GM15510 (cell line): ENCODE measurements at regions not wholly inside any gene's neighbourhood (a gene's known extent, or its start where the extent isn't known, plus 50 kb on each side); places are given as distances from the start of the nearest gene placed in this dataset.

ENCODE experiments used
- POLR2A ChIP-seq: IDR thresholded peaks from 3 replicates; pipeline ENCODE4 v1.6.1; 2011; ENCODE audit warnings: borderline replicate concordance; ENCODE audit not compliant: insufficient read length; ENCODE audit errors: extremely low read depth

DNA sequence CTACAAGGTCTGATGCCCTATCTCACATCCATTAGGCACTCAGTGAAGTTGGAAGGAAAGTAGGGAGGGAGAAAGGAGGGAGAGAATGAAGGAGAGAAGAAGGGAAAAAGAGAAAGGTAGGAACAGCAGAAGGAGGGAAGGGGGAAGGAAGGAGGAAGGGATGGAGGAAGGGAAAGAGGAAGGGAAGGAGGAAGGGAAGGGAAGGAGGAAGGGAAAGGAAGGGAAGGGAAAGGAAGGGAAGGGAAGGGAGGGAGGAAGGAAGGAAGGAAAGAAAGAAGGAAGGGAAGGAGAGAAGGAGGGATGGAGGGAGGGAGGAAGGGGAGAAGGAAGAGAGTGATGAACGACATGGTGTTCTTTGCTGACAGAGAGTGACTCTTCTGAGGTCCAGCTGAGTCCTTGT is 468.9 kb upstream of the MYT1L start:
- no peak for TF ChIP-seq POLR2A

DNA sequence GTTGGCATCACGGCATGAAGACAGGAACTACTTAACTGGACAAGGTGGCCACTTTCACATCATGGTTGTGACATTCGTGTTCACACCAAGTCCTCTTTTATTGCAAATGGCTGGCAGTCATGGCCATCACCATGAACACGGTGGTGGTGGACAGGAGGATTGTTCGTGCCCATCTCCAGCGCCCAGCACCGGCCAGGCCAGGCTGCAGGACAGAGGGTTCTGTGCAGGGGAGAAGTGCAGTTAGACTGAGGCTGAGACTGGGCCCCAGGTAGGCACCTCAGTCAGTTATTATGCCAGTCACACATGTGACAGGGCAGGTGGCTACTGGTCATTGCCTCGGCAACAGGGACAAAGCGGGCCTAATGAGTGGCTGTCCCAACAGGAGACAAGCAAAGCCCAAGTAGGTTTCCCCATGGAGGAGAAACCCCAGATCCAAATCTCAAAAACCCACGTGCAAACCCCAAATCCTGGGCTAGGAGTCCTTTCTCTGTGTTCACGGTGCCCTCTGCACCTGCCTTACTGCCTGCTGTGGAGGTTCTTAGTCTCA is 468.1 kb upstream of the MYT1L start:
- no peak for TF ChIP-seq POLR2A

DNA sequence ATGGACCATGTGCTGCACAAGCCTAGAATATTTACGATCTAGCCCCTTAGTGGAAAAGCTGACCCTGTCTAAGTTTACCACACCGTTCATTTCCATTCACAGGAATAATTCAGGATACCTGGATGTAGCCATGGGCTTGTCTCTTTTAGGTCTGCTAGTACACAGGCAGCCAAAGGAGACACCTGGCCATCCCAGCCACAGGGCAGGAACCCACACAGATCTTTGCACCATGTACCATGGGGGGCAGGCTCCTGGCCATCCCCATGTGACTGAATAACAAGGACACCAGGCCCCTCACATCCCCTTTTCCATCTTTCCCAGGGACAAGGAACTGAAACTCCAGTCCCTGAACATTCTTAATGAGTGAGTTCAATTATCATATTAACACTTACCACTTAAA is 467.3 kb upstream of the MYT1L start:
- TF ChIP-seq POLR2A = no peak

DNA sequence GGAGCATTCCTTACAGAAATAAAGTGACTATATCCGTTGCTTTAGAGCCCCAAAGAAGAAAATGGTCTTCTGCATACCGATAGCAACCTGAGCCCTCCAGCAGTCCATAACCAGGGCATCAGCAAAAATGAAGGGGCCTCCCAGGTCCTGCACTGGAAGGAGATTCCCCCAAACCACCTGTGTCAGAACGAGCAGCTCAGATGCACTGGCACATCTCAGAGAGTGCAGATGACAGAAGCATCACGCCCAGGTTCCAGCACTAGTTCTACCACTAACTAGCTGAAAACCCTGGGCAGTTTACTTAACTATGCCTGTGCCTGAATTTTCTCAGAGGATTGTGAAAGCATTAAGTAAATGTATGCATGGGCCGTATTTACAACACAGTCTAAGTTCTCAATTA is 466.7 kb upstream of the MYT1L start:
- TF ChIP-seq POLR2A = no peak

DNA sequence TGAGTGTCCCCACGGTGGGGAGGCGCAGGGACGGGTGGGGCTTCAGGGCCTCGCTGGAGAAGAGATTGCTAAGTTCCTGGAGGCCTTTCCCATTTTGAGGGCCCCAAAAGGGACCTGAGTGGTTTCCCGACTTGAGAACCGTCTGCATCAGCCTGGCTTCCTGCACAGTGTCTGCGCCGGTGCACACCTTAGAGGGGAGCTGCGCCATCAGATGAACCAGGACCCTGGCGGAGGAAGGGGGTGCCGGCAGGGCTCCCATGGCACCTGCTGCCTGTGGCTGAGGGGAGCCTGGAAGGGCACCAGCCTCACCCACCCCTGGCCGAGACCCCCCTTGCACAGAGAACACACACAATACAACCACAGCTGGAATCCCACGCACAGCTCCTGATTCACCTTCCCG is 465.1 kb upstream of the MYT1L start:
- TF ChIP-seq POLR2A = no peak

DNA sequence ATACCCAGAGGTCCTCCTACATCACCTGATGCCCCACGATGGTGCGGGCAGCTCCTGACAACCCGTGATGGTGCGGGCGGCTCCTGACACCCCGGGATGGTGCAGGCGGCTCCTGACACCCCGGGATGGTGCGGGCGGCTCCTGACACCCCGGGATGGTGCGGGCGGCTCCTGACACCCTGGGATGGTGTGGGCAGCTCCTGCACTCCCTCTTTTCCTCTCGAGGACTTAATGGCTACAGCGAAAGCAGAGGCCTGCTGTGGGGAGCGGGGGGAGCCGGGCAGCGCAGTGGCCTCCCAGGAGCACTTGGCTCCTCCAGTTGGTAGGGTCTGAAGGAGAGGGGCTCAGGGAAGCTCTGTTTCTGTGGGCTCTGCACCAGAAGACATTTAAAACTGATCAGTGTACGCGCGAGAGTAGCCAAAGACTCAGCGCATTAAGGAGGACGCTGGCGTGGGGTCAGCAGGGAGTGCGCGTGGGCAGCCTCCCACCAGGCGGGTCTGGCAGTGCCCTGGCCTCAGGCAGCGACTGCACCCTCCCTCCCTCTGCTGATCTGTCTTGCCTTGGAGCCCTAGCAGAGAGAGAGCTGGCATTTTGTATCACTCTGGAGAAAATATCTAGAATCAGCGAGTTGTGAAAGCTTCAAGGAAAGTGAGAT is 464.5 kb upstream of the MYT1L start:
- no peak for TF ChIP-seq POLR2A

DNA sequence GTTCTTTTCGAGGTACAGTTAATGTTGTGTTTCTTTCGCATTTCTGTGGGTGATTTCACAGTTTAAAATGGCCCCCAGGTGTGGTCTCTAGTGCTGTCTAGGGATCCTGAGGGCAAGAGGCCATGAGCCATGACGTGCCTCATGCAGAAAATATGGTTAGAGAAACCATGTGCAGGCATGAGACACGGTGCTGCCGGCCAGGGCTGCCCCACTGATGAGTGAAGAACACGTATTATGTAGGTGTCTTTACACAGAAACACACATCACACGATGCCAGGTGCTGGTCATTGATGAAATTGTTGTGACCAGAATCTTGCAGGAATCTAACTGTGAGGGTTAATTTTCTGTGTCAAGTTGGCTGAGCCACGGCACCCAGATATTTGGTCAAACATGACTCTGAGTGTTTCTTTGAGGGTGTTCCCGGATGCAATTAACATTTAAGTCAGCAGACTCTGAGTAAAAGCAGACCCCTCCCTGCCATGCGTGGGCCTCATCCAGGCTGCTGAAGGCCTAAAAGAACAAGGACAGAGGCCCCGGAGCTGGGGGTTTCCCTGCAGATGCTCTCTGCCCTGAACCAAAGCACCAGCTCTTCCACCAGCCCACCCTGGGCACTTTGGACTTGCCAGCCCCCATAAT is 463.0 kb upstream of the MYT1L start:
- TF ChIP-seq POLR2A = no peak

DNA sequence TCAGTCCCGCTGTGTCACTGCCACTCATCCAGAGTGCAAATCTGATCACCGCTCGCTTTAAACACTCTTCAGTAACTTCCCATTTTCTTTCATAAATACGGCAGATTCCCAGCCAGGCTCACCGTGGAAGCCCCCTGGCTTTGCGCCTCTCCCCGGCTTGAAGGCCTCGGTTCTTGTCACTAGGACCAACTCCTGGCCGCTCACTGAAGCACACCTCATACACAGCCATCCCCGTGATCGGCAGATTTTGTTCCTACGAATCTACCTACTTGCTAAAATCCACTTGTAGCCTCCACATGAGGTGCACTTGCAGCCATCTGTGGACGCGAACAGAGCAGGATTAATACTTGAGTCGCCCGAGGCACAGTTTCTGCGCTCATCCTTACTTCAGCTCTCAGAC is 462.4 kb upstream of the MYT1L start:
- no peak for TF ChIP-seq POLR2A

DNA sequence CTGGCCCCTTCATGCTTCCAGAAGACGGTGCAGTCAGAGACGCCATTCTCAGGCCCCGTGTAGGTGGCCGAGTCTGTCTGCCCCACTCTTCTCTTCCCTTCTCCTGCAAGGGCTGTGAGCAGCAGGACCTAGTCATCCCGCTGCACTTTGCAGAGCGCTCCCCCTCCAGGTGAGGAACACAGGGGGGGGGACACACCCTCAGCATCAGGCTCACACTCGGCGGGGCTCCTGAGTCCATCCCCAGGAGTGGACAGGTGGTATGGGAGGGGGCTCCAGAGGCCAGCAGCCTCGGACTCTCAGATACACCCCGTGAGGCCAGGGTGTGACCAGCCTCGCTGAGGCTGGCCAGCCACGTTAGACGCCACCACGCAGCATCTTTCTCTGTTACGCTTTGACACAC is 460.5 kb upstream of the MYT1L start:
- no peak for TF ChIP-seq POLR2A

DNA sequence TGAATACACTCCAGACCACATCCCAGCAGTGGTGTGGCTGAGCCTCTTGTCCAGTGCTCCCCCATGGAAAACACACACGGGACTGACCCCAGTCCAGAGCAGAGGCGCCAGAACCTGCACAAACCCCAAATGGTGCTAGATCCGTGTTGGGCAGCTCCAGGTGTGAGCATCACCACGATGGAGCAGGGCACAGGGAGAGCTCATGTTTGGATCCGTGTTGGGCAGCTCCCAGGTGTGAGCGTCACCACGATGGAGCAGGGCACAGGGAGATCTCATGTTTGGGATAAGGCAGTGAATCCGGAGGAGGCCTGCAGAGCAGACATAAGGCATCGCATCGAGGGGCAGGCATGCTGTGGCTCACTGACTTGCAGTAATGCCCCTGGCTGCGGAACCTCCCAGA is 460.0 kb upstream of the MYT1L start:
- TF ChIP-seq POLR2A = no peak

DNA sequence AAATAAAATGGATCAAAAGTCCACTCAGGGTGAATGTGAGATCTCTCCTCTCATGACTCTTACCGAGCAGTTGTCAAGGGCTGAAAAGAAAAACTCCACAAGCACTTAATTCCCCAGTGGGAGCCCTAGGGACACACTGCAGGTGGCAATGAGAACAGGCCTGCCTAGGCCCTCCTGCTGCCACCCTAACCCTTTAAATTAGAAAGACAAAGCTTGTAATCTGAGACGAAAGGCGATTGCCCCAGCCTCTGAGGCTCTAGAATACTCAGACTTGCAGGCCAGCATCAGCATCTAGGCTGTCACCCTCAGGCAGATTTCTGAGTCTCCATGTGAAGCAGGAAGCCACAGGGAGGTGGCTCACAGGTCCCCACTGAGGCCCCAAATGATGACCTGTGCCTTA is 457.0 kb upstream of the MYT1L start:
- no peak for TF ChIP-seq POLR2A

DNA sequence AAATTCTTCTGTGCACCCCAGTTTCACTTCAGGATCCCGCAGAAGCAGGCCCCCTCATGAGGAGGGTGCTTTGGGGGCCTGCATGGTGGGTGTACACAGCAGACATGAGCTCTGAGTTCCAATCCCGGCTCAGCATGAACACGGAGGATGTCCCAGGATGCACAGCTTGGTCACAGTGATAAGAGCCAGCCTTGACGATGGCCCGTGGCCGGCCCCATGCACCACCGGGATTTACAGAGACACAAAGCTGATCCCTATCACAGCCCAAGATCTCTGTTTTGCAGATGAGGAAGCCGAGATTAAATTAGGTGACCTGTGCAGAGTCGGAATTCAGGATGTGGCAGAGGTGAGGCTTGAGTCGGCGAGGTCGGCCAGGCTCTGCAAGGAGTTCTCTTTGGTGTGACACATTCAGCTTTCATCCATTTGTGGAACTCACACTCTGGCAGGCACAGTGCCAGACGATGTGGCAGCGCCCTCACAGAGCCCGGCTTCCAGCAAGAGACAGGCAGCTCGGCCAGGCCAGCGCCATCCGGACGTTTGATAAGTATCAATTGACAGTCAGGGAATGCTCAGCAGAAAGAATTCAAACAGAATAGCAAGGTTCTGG is 456.3 kb upstream of the MYT1L start:
- TF ChIP-seq POLR2A = no peak

DNA sequence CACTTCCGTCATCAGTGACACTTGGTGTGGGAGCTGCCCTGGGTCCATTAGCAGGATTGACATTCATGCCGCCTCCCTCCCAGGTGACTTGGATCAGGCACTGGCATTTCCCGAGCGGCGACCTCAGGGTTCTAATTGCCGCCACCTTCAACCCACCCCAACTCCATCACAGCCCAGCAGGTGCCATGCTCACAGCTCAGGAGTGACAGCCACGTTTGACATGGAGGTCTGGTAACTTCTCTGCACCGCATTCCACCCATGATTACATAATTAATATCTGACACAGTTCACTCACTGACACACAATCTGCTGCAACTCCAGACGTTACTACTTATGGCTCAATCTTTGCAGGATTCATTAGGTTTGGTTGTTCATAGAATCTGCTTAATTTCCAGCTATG is 450.9 kb upstream of the MYT1L start:
- TF ChIP-seq POLR2A = no peak

DNA sequence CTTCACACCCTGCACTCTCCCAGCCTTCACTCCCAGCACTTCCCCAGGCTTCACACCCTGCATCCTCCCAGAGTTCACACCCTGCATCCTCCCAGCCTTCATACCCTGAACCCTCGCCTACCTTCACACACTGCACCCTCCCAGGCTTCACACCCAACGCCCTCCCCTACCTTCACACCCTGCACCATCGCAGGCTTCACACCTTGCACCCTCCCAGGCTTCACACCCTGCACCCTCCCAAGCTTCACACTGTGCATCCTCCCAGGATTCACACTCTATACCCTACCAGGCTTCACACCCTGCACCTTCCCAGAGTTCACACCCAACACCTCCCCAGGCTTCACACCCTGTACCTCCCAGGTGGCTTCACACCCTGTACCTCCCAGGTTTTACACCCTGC is 448.7 kb upstream of the MYT1L start:
- no peak for TF ChIP-seq POLR2A

DNA sequence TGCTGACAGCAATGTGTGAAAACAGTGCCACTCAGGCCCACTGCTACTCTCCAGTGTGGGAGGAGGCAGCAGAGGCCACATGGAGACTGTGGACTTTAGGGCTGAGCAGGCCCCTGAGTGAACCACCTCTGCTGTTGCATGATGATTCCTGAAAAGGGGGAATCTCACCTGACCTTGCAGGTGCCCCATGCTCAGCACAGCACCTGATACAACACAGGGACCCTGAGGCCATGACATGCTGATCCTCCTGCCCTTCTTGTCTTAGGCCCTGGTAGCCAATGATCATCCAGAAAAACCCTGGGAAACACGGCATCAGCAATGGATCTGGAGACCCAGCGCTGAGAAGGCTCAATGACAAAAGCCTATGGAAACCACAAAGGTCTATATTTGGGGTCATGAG is 446.8 kb upstream of the MYT1L start:
- no peak for TF ChIP-seq POLR2A

DNA sequence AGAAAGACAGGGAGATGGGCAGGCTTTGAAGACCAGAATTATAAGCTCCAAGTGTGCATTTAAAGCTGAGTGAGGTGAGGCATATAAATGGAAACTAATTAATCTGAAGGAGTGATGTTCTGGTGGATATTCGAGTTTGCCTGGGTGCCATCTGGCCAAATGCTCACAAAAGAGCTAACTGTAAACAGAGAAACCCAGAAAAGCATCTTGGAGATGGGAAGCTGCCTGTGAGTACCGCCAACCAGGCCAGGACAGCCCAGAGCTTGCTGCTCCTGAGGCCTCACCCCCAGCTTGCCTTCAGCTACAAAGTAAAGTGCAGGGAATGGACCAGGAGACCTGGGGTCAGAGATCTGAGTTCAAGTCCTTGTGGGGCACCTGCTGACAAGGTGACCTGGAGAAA is 446.1 kb upstream of the MYT1L start:
- TF ChIP-seq POLR2A = no peak
